Stimulated activated CD8-positive, alpha-beta memory T cell treated with anti-CD3 and anti-CD28 coated beads, Interleukin-4, amount 100 ng/mL, for 4 hours (primary cell): ENCODE measurements at regions not wholly inside any gene's neighbourhood (a gene's known extent, or its start where the extent isn't known, plus 50 kb on each side); places are given as distances from the start of the nearest gene placed in this dataset.

Experiments
- DNase-seq, 2 donors: peaks; one replicate each; pipeline ENCODE4 v3.0.0-alpha.2; 2020; ENCODE audit warnings: low read depth in 2 of 2, low spot score in 1 of 2

DNA sequence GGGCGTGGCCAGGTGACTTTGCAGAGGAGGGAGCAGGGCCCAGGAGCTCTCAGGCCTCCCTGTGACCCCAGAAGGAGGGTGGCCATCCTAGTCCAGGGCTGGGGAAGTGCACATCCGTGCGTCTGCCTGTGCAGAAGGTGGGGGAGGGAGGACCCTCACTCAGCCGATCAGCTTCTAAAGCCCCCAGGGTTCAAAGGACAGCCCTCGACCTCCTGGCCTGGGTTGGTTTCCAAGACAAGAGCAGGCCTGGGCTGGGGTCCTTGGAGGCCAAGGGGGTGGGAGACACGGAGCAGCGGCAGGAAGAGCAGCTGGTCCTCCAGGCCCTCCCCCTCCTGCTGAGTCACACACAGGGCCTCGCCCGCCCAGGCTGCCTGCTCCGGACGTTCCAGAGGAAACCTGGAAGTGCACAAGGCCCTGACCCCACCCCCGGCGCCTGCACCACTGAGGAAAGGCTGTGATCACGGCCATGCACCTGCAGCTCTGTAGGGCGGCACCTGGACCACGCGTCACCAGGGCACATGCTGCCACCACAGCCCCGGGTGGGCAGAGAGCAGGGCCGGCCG lies 67.1 kb upstream of the ZNF469 start:
- DNase-seq = no peak

DNA sequence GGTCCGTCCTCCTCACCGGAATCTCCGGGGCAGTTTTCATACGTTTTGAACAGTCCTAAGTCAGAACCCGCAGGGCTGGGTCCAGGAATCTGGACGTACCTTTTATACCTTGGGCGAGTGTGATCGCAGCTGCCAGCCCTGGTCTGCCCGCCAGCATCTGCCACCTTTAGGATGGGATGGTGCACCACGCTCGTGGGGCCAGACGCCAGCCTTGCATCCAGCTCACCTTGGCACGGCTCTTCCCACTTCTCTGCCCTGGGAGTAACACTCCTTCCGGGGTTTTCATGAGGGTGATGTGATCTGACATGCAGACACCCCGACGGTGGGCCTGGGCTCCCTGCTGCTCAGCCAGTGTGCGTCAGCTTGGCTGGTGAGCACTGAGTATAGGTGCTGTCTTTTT lies 66.6 kb upstream of the ZNF469 start:
- DNase-seq = no peak

DNA sequence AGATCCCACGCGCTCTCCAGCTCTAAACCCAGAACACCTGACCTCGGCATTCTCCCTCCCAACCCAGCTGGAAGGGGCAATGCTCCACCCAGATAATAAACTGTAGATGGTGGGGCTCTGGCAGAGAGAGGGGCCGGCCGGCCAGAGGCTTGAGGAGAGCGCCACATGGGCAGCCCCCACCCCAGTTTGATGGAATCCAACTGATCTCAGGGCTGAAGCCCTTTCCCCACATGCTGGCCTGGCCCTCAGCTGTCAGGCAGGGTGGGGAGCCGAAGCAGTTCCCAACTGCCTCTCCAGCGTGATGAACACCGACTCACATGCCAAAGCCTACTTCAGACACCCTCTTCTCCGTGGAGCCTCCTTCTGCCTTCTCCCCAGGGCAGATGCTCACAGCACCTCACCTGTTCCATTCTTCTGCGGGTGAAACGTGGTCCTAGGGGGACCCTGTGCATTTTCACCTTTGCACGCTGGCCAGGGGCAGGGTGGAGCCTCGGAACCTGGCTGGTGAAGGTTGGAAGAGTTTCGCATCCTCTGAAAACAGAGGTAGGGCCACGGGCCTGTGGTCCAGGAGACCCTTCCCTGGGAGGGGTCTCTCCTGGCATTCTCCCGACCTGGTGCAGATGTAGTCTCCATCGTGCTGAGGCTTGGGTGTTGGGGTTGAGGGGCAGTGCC lies 65.7 kb upstream of the ZNF469 start:
- no peak for DNase-seq

DNA sequence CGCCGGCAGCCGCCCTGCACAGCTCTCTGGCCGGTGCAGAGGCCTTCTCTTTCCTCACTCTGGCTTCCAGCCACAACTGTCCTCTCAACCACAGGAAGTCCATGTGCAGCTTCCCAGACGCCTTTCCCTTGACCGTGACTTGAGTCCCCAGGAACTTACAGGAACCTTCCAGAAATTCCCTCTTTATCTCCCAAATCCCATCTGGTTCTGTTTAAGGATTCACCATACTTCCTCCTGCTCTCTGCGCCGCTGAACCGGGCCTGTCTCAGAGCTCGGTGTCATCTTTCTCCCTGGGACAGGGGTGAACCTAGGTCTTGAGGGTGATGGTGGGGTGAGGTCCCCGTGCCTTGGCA lies 65.2 kb upstream of the ZNF469 start:
- DNase-seq = no peak

DNA sequence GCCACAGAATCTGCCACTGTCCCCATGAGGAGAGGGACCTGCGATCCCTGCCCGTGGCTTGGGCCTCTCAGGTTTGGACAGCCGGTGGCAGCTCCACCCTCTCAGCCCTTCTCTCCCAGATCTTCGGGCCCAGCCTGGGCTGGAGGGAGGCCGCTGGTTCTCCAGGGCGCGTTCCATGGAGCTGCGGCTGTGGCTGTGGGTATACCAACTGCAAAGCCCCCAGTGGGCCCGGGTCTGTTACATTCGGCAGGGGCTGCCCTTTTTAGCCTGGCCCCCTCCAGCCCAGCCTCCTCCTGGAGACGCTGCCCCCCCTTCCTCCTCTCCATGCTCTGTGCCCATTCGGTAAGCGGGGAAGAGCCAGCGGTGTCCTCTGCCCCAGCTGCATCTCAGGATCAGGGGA lies 64.7 kb upstream of the ZNF469 start:
- DNase-seq = no peak

DNA sequence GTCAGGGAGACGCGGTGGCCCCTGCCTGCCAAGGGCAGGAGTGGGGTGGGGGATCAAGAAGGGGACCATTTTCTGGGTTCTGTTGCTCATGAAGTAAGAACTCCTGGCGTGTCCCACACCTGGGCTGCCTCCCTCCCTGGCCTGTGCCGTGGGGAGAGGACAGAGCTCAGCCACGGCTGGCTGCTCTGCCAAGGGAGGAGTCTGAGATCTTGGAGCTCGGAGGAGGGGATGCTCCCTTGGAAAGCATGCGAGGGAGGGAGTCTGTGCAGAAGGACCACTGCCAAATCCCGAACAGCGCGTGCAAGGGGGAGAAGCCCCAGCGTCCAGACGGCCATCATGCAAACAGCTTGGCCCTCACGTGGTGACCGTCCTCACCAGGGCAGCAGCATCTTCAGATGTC lies 64.2 kb upstream of the ZNF469 start:
- DNase-seq = no peak

DNA sequence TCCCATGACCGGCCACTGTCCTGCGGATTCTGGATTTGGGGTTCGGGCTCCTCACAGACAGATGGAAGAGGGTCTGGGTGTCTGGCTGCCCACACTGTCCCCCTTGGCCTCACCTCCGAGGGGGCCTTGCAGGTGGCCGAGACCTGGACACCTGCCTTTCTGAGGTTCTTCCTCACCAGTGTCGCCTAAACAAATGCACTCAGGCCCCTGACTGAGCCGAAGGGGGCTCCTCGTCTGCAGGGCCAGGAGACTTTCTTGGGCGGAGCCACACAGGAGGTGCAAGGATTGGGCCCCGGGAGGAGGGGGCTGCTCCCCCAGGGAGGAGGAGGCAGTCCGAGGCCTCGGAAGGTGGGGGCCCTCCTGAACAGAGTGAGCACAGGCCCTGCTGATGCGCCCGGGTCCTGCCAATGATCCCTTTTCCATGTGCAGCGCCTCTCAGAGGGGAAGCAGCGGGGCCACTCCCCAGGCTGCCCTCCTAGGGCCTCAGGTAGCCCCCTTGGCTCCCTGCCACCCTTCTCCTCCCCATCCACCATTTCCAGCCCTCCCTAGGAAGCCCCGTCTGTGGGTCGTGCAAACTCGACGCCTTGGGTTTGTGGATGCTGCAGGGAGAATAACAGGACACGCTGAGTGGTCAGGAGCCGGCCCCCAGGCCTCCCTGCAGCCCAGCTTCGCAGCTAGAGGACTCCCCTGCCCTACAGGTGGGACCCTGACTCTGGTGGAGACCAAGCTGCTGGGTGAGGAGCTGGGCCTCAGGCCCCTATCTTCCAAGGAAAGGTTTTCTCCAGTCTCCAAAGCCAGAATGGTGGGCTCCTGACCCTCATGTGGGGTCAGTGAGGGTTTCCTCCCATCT lies 63.4 kb upstream of the ZNF469 start:
- DNase-seq = no peak

DNA sequence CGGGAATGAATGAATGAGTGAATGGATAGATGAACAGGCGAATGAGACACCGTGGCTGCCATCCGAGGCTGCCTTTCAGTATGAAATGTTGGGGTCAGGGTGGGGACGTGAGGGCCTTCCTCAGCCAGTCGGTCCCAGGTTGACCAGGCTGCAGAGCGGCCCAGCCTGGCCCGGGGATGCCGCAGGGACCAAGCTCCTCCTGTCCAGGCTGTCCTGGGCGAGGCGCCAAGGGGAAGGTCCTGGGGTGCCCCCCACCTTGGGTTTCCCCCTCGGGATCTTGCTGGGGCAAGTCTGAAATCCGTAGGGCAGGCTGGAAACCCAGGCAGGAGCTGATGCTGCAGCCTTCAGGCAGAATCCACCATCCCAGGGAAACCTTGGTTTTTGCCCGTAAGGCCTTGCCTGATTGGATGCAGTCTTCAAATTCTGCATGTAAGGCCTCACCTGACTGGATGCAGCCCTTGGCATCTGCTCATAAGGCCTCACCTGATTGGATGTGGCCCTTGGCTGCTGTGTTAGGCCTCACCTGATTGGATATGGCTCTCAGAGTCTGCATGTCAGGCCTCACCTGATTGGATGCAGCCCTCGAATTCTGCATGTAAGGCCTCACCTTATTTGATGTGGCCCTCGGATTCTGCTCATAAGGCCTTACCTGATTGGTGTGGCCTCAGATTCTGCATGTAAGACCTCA lies 61.7 kb upstream of the ZNF469 start:
- no peak for DNase-seq

DNA sequence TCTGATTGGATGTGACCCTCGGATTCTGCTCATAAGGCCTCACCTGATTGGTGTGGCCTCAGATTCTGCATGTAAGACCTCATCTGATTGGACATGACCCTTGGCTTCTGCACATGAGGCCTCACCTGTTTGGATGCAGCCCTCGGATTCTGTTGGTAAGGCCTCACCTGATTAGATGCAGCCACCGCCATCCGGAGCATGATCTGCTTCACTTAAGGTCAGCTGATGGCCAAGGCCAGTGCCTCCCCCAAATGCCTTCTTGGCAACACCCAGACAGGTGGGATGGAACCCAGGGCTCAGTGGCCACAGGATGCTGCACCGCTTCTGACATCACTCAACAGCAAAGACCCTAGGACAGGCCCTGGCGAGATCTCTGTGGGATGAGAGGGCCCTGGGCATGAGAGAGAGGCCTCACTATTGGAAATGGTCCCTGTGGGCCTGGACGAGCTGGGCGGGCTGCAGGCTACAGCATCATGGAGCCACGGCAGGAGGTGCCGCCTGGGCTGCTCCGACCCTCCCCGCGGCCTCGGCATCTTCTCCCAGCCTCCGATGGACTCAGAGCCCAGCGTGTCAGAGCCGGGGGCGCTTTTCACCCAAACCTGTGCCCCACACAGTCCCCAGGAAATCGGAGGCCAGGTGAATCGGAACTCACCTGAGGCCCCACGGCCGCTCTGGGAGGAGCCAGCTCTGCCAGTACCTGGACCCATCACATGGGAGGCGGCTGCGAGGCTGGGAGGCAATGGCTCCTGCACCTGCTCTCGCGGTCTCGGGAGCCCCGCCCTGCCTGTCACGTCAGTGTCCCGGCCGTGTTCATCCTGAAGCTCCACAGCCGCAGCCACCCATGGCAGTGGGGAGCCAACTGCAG lies 60.9 kb upstream of the ZNF469 start:
- DNase-seq = no peak

DNA sequence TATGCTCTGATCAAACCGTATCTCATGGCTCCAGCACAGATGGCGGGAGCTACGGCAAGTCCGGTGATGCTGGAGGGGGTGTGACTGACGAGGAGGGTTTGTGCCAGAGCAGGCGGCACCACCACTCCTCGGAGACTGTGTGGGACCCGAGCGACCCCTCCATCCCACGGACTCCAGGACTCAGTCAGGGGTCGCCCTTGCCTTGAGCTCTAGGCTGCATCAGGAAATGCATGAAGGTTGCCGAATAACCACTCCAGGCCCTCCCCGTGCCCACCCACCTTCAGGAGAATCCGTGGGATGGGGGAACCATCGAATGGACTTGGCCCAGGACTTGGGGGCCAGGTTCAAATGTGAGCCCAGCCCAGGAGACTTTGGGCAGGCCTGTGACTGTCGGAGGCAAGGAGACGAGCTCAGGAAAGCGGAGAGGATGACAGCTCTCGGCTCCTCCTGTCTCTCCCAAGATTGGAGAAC lies 60.2 kb upstream of the ZNF469 start:
- no peak for DNase-seq

DNA sequence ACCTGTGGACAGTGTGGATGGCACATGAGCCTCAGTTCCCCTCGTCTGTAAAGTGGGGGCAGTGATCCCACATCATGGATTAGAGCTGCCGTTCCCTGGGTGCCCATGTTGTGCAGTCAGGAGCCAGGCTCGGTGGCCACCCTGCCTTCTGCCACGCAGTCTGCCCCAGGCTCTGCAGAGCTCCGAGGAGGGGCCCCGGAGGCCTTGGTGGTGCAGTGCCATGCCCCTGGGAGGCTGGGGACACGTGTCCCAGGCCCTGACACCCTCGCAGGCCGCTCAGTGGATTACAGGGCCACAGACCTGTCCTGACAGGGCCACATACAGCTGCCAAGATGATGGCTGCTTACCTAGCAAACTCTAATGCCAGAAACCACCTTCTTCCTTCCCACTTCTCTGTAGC lies 59.7 kb upstream of the ZNF469 start:
- DNase-seq = no peak

DNA sequence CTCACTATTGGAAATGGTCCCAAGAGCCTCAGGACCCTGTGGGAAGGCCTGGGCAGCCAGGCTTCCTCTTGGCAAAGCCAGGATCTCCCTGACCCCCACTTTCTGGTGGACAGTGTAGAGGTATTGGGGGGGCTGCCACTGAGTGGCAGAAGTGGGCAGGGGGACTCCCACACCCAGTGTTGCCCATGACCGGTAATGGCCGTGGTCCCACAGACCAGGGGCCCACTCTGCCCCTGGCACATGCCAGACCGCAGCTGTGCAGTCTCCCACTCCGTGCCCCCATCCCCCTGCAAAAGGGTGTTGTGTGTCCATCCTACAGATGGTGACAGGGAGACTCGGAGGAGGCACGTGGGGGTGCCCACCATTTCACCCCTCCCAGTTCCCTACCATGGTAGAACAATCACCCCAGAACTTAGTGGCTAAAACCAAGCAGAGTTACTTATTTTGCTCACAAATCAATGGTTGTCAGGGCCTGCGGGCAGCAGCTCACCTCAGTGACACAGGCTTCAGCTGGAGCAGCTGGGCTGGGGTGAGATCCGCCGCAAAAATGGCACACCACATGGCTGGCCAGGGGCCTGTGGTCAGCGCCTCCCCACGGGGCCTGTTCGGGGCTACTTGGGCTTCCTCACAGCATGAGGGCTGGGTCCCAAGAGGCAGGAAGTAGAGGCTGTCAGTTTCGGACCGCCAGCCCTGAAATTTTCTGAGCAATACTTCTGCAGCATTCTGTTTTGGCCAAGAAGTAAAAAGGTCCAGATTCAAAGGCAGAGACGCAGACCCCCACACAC lies 59.0 kb upstream of the ZNF469 start:
- no peak for DNase-seq

DNA sequence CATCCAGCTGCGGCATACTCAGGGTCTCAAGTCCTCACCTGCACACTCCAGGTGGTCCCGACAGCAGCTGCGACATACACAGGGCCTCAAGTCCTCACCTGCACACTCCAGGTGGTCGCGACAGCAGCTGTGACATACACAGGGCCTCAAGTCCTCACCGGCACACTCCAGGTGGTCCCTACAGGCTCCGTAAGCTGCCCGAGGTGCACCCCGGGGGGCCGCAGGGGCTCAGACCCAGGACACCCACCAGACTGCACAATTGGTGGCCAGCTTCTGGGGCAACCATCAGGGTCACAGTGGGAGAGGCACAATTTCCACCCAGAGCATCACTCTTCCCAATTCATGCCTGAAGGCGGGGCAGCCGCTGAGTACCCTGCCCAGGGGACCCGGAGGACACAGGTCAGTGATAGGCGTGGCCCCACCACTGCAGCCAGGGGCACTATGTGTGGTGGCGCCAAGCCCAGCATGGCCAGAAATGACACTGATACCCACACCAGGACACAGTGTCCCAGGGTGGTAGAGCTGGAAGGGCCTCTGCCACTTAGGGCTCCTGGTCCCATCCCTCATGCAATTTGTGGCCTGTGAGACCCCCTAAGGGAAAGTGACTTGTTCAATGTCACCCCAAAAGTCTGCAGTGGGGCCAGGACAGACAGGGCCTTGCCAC lies 57.5 kb upstream of the ZNF469 start:
- DNase-seq = no peak

DNA sequence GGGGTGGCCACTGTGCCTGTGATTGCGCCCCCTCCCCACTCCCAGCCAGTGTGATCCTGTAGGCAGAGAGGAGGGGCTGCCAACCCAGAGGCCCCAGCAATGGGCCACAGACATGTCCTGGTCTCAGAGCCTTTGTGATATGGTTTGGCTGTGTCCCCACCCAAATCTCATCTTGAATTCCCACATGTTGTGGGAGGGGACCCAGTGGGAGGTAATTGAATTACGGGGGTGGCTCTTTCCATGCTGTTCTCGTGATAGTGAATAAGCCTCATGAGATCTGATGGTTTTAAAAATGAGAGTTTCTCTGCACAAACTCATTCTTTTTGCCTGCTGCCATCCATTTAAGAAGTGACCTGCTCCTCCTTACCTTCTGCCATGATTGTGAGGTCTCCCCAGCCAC lies 56.8 kb upstream of the ZNF469 start:
- DNase-seq = no peak

DNA sequence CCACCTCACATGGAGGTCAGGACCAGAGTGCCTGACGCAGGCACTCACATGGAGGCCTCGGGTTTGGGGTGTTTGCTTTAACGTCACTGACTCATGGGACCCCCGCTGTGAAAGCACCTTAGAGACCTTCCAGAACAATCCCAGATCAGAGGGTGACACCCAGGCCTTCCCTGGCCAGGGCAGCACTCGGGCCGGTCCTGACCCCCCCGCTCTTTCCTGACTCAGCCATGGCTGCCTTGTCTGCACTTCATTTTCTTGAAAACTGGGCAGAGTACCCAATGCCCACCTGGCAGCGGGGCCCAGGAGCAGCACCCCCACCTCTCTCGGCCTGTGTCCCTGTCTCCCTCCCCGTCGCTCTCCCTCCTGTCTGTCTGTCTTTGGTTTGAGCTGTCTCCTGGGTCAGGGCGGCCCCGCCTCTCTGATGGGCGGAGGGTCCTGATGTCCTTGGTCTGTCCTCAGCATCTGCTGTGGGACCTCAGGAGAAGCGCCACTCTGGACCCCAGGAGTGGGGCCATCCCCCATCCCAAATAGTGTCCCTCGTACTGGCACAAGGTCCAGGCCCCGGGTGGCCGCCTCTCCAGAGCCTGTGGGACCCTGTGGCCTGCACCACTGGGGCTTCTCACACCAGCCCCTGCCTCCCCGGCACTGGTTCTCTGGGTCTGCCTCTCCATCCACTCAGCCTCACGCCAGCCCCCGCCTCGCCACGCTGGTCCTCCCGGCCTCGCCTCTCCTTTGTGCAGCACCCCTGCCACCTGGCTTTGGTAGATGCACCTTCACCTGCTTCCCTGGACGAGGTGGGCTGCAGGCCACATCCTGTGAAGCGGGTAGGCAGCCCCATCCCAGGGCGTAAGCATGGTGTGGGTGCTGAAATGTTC lies 55.9 kb upstream of the ZNF469 start:
- DNase-seq = no peak

DNA sequence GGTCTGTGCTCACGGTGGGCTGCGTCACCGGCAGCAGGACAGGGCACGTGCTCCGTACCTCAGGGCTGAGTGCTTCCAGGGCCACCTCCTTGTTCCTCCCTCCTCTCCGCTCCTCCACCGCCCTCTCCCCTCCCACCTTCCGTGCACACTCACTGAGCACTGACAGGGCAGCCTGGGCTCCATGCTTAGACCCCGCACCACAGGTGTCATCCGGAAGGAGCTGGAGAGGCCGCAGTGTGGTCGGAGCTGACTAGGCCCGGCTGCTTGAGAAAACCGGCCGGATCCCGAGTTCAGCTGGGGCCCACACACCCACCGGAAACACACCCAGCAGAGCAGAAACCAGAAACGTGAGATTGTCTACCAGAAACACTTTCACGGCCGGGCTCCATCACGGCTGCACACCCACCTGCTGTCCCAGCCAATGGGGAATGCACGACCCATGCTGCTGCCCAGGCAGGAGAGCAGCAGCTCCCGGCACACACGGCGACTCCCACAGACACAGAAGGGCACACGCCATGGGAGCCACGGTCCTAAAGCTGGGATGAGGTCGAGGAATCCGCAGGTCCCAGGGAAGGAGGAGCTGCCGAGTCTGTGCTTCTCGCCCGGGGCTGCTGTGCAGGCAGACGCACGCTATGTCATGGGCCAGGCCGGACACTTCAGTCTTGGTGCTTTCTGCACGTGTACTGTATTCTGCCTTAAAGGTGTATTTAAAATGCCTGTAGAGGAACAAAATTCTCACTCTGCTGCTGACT lies 55.0 kb upstream of the ZNF469 start:
- no peak for DNase-seq

DNA sequence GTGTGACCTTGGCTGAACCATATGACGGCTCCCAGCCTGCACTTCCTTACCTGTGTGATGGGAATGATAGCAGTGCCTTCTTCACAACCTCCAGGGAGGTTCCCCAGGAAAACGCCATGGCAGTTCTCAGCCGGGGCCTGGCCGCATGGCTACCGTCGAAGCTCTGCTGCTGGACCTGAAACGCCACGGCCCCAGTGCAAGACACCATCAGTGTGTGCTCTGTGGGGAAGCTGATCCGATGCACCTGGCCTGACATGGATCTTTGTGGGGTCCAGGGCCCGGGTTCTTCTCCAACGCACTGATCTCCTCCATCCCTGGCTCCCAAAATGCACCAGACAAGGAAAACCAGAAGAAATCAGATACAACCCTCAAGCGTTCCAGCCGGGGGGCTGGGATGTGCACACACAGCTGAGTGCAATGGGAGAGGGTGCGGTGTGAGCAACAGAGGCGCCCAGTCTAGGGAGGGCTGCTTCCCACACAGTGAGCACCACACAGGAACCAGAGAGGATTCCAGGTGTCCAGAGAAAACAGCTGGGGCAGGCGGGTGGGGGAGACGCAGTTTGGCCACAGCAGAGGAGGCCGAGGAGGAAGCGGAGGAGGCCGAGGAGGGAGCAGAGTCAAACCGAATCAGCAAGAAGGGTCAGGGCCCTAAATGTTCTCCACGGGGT lies 54.3 kb upstream of the ZNF469 start:
- DNase-seq = no peak
